ACC112 (cell line): ENCODE measurements at regions not wholly inside any gene's neighbourhood (a gene's known extent, or its start where the extent isn't known, plus 50 kb on each side); places are given as distances from the start of the nearest gene placed in this dataset.
"Not testable (repeated sequence)": the region's sequence is repeated elsewhere in the genome, so short reads cannot be mapped to it uniquely, and the experiment has no call there.

Experiments
- H2AFZ ChIP-seq: fragments of 200-600 bp; sonication (generic); one replicate; pipeline ENCODE4 v1.6.0; 2017; ENCODE audit warnings: antibody characterized with exemption, low read length; ENCODE audit not compliant: unreplicated experiment
- H3K27ac ChIP-seq: fragments of 200-600 bp; sonication (generic); 2 replicates; pipeline ENCODE4 v1.5.1; 2014; ENCODE audit warnings: low read depth, mild to moderate bottlenecking, antibody characterized with exemption, low read length, moderate library complexity
- H3K27me3 ChIP-seq: fragments of 200-600 bp; sonication (generic); 2 replicates; pipeline ENCODE4 v1.6.1; 2014; ENCODE audit warnings: mild to moderate bottlenecking, antibody characterized with exemption, low read length, moderate library complexity, mixed read lengths; ENCODE audit not compliant: insufficient read depth
- H3K36me3 ChIP-seq: fragments of 200-600 bp; sonication (generic); 2 replicates; pipeline ENCODE4 v1.6.1; 2016; ENCODE audit warnings: mild to moderate bottlenecking, antibody characterized with exemption, low read length, moderate library complexity, mixed read lengths; ENCODE audit not compliant: insufficient read depth
- H3K4me1 ChIP-seq: fragments of 200-600 bp; sonication (generic); one replicate; pipeline ENCODE4 v1.6.1; 2016; ENCODE audit warnings: low read length, mixed read lengths; ENCODE audit not compliant: insufficient read depth, unreplicated experiment, control insufficient read depth
- H3K4me3 ChIP-seq: fragments of 200-600 bp; sonication (generic); 2 replicates; pipeline ENCODE4 v1.5.1; 2014; ENCODE audit warnings: mild to moderate bottlenecking, low read depth, low read length
- H3K79me2 ChIP-seq: fragments of 200-600 bp; sonication (generic); one replicate; pipeline ENCODE4 v1.6.0; 2016; ENCODE audit warnings: low read length; ENCODE audit not compliant: control insufficient read depth, unreplicated experiment, insufficient read depth

- H3K27me3 ChIP-seq, H3K27ac ChIP-seq, H2AFZ ChIP-seq, H3K36me3 ChIP-seq, H3K4me3 ChIP-seq, H3K4me1 ChIP-seq, H3K79me2 ChIP-seq: not testable (repeated sequence)
Observed at GRCh38 chr3:20464237-20464636, 278.2 kb upstream of the SGO1 start.

GRCh38 chr3:20462723-20463122 is 276.7 kb upstream of the SGO1 start:
- no peaks in the 10 kb centered on the region for H3K36me3 ChIP-seq
- no peak overlapping the region for H2AFZ ChIP-seq
- H3K4me1 ChIP-seq = no peaks in the 10 kb centered on the region
- no peaks in the 10 kb centered on the region for H3K27me3 ChIP-seq
- no peaks in the 10 kb centered on the region for H3K79me2 ChIP-seq
- H3K4me3 ChIP-seq = no peak overlapping the region
- no peak overlapping the region for H3K27ac ChIP-seq

- no peak overlapping the region for H3K27ac ChIP-seq
- no peak overlapping the region for H3K4me3 ChIP-seq
- H2AFZ ChIP-seq = no peak overlapping the region
- H3K27me3 ChIP-seq = no peaks in the 10 kb centered on the region
- no peaks in the 10 kb centered on the region for H3K79me2 ChIP-seq
- no peaks in the 10 kb centered on the region for H3K36me3 ChIP-seq
- H3K4me1 ChIP-seq = no peaks in the 10 kb centered on the region
Observed at GRCh38 chr3:20462226-20462625, 276.2 kb upstream of the SGO1 start.

DNA sequence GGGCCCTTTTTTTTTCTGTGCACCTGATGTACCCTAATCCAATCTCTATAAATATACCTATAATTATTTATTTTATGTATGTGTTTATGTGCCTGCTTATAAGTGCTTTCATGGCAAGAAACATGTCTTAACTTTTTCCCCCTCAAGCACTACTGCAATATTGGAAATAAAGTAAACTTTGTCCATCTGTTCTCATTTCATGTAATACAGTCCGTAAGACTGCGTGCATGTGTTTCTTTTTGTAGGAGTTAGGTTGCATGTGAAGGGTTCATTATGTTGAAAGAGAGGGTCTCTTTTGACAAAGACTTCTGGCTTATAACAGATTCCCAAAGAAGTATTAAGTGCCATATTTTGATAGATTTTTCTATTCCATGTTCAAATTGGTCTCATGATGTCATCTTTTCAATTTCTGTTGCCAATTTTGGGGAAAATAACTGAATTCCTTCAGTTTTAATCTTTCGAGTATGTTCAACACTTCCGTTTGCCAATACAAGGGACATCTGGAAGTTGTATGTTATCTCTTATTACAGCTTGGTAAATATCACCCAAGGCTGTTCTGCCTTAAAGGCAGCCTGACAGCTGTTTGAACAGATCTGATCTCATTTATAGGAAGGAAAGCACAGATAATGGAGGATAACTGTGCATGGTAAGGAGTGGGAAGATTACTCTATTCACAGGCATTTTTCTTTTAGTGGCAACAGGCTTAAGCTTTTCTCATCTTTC is 273.1 kb upstream of the SGO1 start:
- no peak overlapping the region for H3K4me3 ChIP-seq
- H2AFZ ChIP-seq = no peak overlapping the region
- H3K27me3 ChIP-seq = no peaks in the 10 kb centered on the region
- H3K27ac ChIP-seq = no peak overlapping the region
- no peaks in the 10 kb centered on the region for H3K36me3 ChIP-seq
- H3K4me1 ChIP-seq = no peaks in the 10 kb centered on the region
- H3K79me2 ChIP-seq = no peaks in the 10 kb centered on the region

GRCh38 chr3:20456511-20456910 is 270.5 kb upstream of the SGO1 start:
- H3K27me3 ChIP-seq = no peaks in the 10 kb centered on the region
- no peaks in the 10 kb centered on the region for H3K36me3 ChIP-seq
- no peaks in the 10 kb centered on the region for H3K4me1 ChIP-seq
- no peaks in the 10 kb centered on the region for H3K79me2 ChIP-seq
- H3K27ac ChIP-seq = no peak overlapping the region
- H3K4me3 ChIP-seq = no peak overlapping the region
- H2AFZ ChIP-seq = no peak overlapping the region

GRCh38 chr3:20451170-20451569 is 265.2 kb upstream of the SGO1 start:
- H3K27ac ChIP-seq = no peak overlapping the region
- no peaks in the 10 kb centered on the region for H3K27me3 ChIP-seq
- no peaks in the 10 kb centered on the region for H3K4me1 ChIP-seq
- no peaks in the 10 kb centered on the region for H3K79me2 ChIP-seq
- H2AFZ ChIP-seq = no peak overlapping the region
- no peak overlapping the region for H3K4me3 ChIP-seq
- H3K36me3 ChIP-seq = no peaks in the 10 kb centered on the region

GRCh38 chr3:20450611-20451010 is 264.6 kb upstream of the SGO1 start:
- no peak overlapping the region for H3K4me3 ChIP-seq
- no peak overlapping the region for H3K27ac ChIP-seq
- no peaks in the 10 kb centered on the region for H3K27me3 ChIP-seq
- H3K79me2 ChIP-seq = no peaks in the 10 kb centered on the region
- no peaks in the 10 kb centered on the region for H3K4me1 ChIP-seq
- no peak overlapping the region for H2AFZ ChIP-seq
- H3K36me3 ChIP-seq = no peaks in the 10 kb centered on the region

- Histone ChIP-seq H3K36me3 (no peaks in the 10 kb centered on the region), H3K4me3 (no peak overlapping the region), H3K79me2 (no peaks in the 10 kb centered on the region), H3K27me3 (no peaks in the 10 kb centered on the region), H3K4me1 (no peaks in the 10 kb centered on the region), H2AFZ (no peak overlapping the region), H3K27ac (no peak overlapping the region)
Observed at GRCh38 chr3:20442846-20443245, 256.8 kb upstream of the SGO1 start.

- not testable (repeated sequence) for H3K27me3 ChIP-seq, H3K4me3 ChIP-seq, H3K36me3 ChIP-seq, H3K79me2 ChIP-seq, H3K27ac ChIP-seq, H2AFZ ChIP-seq, H3K4me1 ChIP-seq
Observed at GRCh38 chr3:20427268-20427667, 241.3 kb upstream of the SGO1 start.

- Histone ChIP-seq H3K4me3 (no peak overlapping the region), H3K36me3 (no peaks in the 10 kb centered on the region), H3K27me3 (no peaks in the 10 kb centered on the region), H2AFZ (no peak overlapping the region), H3K4me1 (no peaks in the 10 kb centered on the region), H3K27ac (no peak overlapping the region), H3K79me2 (no peaks in the 10 kb centered on the region)
Observed at GRCh38 chr3:20425138-20425537, 239.1 kb upstream of the SGO1 start.

GRCh38 chr3:20424086-20424485 is 238.1 kb upstream of the SGO1 start:
- Histone ChIP-seq H3K36me3 (no peaks in the 10 kb centered on the region), H2AFZ (no peak overlapping the region), H3K4me3 (no peak overlapping the region), H3K4me1 (no peaks in the 10 kb centered on the region), H3K27me3 (no peaks in the 10 kb centered on the region), H3K79me2 (no peaks in the 10 kb centered on the region), H3K27ac (no peak overlapping the region)
